ENCODE measurements at regions not wholly inside any gene's neighbourhood (a gene's known extent, or its start where the extent isn't known, plus 50 kb on each side); places are given as distances from the start of the nearest gene placed in this dataset.

- DNase-seq: peak; percentile 65
- Mint-ChIP-seq H3K27ac (peak overlapping the region; percentile 81), H3K27me3 (ENCODE audit: insufficient read depth) (peaks cover 12% of the 10 kb centered on the region), H3K36me3 (ENCODE audit: low read depth) (no peaks in the 10 kb centered on the region), H3K9me3 (peaks cover 2% of the 10 kb centered on the region), H3K4me3 (peak overlapping the region; percentile 32), H3K4me1 (peaks cover 29% of the 10 kb centered on the region)
- peak overlapping the region; percentile 13 for H3K27ac ChIP-seq (ENCODE audit: low read depth, low read length)
- peaks cover 12% of the 10 kb centered on the region for H3K4me1 ChIP-seq (ENCODE audit: control insufficient read depth, insufficient read depth, low read length)
- H3K9me3 ChIP-seq (ENCODE audit: control insufficient read depth, low read length): no peaks in the 10 kb centered on the region
- H3K36me3 ChIP-seq (ENCODE audit: control insufficient read depth, insufficient read depth, low read length): no peaks in the 10 kb centered on the region
- H3K9ac ChIP-seq (ENCODE audit: extremely low read depth, low read length, poor library complexity, severe bottlenecking): no peak overlapping the region
- no peak for TF ChIP-seq CTCF (conservative IDR thresholded peaks at IDR 0.05)
- peaks cover 5% of the 10 kb centered on the region for H3K27me3 ChIP-seq (ENCODE audit: control insufficient read depth, insufficient read depth, low read length, poor library complexity, severe bottlenecking)
- 41 to 45% methylated on average over 8 to 9 of the region's 9 CpGs for WGBS, 2 experiments (ENCODE audit: insufficient coverage in 1 of 2, insufficient read length in 1 of 2)
- H3K4me3 ChIP-seq (ENCODE audit: low read length): no peak overlapping the region
Observed at GRCh38 chr17:72476134-72476533, 355.3 kb downstream of the SOX9 start.

GRCh38 chr17:72476575-72476986 is 355.8 kb downstream of the SOX9 start:
- peaks cover 12% of the 10 kb centered on the region for H3K4me1 ChIP-seq (ENCODE audit: control insufficient read depth, insufficient read depth, low read length)
- H3K9me3 ChIP-seq (ENCODE audit: control insufficient read depth, low read length): no peaks in the 10 kb centered on the region
- TF ChIP-seq CTCF (conservative IDR thresholded peaks at IDR 0.05): no peak
- peak; percentile 91 for DNase-seq
- H3K4me3 Mint-ChIP-seq: peak overlapping the region; percentile 32
- H3K36me3 Mint-ChIP-seq (ENCODE audit: low read depth): no peaks in the 10 kb centered on the region
- peaks cover 12% of the 10 kb centered on the region for H3K27me3 Mint-ChIP-seq (ENCODE audit: insufficient read depth)
- 11 to 19% methylated on average over 7 to 12 of the region's 12 CpGs for WGBS, 2 experiments (ENCODE audit: insufficient coverage in 1 of 2, insufficient read length in 1 of 2)
- peaks cover 5% of the 10 kb centered on the region for H3K27me3 ChIP-seq (ENCODE audit: control insufficient read depth, insufficient read depth, low read length, poor library complexity, severe bottlenecking)
- no peak overlapping the region for H3K9ac ChIP-seq (ENCODE audit: extremely low read depth, low read length, poor library complexity, severe bottlenecking)
- H3K36me3 ChIP-seq (ENCODE audit: control insufficient read depth, insufficient read depth, low read length): no peaks in the 10 kb centered on the region
- H3K4me3 ChIP-seq (ENCODE audit: low read length): no peak overlapping the region
- peak overlapping the region; percentile 13 for H3K27ac ChIP-seq (ENCODE audit: low read depth, low read length)
- H3K27ac Mint-ChIP-seq: peak overlapping the region; percentile 81
- H3K4me1 Mint-ChIP-seq: peaks cover 29% of the 10 kb centered on the region
- peaks cover 2% of the 10 kb centered on the region for H3K9me3 Mint-ChIP-seq

- no peaks in the 10 kb centered on the region for H3K36me3 Mint-ChIP-seq (ENCODE audit: low read depth)
- peaks cover 2% of the 10 kb centered on the region for H3K9me3 Mint-ChIP-seq
- peaks cover 12% of the 10 kb centered on the region for H3K4me1 ChIP-seq (ENCODE audit: control insufficient read depth, insufficient read depth, low read length)
- H3K4me3 Mint-ChIP-seq: no peak overlapping the region
- H3K36me3 ChIP-seq (ENCODE audit: control insufficient read depth, insufficient read depth, low read length): no peaks in the 10 kb centered on the region
- no peaks in the 10 kb centered on the region for H3K9me3 ChIP-seq (ENCODE audit: control insufficient read depth, low read length)
- no peak overlapping the region for H3K4me3 ChIP-seq (ENCODE audit: low read length)
- peaks cover 29% of the 10 kb centered on the region for H3K4me1 Mint-ChIP-seq
- no peak overlapping the region for H3K9ac ChIP-seq (ENCODE audit: extremely low read depth, low read length, poor library complexity, severe bottlenecking)
- DNase-seq: no peak
- peaks cover 11% of the 10 kb centered on the region for H3K27me3 Mint-ChIP-seq (ENCODE audit: insufficient read depth)
- no peak overlapping the region for H3K27ac Mint-ChIP-seq
- TF ChIP-seq CTCF (conservative IDR thresholded peaks at IDR 0.05): no peak
- WGBS, 2 experiments (ENCODE audit: insufficient coverage in 1 of 2, insufficient read length in 1 of 2): 96 to 97% methylated on average over 2 to 8 of the region's 8 CpGs
- peaks cover 5% of the 10 kb centered on the region for H3K27me3 ChIP-seq (ENCODE audit: control insufficient read depth, insufficient read depth, low read length, poor library complexity, severe bottlenecking)
- no peak overlapping the region for H3K27ac ChIP-seq (ENCODE audit: low read depth, low read length)
Observed at GRCh38 chr17:72477491-72477890, 356.7 kb downstream of the SOX9 start.

All from endodermal cell (in vitro differentiated cells).